ENCODE measurements at regions not wholly inside any gene's neighbourhood (a gene's known extent, or its start where the extent isn't known, plus 50 kb on each side); places are given as distances from the start of the nearest gene placed in this dataset.

DNA sequence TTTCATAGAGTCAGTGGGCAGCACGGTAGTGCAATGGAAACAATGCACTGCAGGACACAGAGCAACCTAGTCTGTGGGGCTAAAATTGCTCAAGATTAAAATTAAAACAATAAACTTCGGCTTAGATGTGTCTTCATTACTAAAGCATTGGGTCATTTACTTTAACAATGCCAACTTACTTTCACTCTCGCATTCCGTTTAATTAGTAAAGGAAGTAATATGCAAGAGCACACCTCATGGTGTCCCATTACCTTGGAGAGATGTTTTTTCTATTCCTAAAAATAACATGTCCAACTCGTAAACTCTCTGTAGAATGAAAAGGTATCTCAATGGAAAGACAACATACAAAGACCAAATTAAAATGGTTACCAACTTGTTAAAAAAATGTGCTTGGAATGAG, 738.4 kb downstream of the PCDH17 start:
- TF ChIP-seq, protein P1, sequence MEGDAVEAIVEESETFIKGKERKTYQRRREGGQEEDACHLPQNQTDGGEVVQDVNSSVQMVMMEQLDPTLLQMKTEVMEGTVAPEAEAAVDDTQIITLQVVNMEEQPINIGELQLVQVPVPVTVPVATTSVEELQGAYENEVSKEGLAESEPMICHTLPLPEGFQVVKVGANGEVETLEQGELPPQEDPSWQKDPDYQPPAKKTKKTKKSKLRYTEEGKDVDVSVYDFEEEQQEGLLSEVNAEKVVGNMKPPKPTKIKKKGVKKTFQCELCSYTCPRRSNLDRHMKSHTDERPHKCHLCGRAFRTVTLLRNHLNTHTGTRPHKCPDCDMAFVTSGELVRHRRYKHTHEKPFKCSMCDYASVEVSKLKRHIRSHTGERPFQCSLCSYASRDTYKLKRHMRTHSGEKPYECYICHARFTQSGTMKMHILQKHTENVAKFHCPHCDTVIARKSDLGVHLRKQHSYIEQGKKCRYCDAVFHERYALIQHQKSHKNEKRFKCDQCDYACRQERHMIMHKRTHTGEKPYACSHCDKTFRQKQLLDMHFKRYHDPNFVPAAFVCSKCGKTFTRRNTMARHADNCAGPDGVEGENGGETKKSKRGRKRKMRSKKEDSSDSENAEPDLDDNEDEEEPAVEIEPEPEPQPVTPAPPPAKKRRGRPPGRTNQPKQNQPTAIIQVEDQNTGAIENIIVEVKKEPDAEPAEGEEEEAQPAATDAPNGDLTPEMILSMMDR (conservative IDR thresholded peaks at IDR 0.05 in 1 of 2, IDR thresholded peaks at IDR 0.05 in 1 of 2; ENCODE audit: extremely low read depth in 1 of 2, insufficient read depth in 1 of 2, low read depth in 1 of 2, low read length in 2 of 2), result no peak
- no peak for TF ChIP-seq EZH2 (IDR thresholded peaks at IDR 0.05; ENCODE audit: borderline replicate concordance, low read length)

Data from mammary epithelial cell (primary cell).